Astrocyte (in vitro differentiated cells and primary cell): ENCODE measurements at regions not wholly inside any gene's neighbourhood (a gene's known extent, or its start where the extent isn't known, plus 50 kb on each side); places are given as distances from the start of the nearest gene placed in this dataset.
A peak's percentile ranks its signal among the peaks of the same experiment; 100 is the strongest.

Source experiments
- DNase-seq: peaks from one replicate; pipeline ENCODE4 v3.0.0-alpha.2; 2010; ENCODE audit warnings: low read depth
- FAIRE-seq: peaks from 2 replicates; lab custom pipeline; 2011; peaks lifted over from hg19 to GRCh38; lab: Jason Lieb, UNC
- H2AFZ ChIP-seq: 2 replicates; pipeline ENCODE4 v1.6.0; 2012; ENCODE audit warnings: low read depth, low read length, inconsistent platforms
- H3K27ac ChIP-seq: 2 replicates; pipeline ENCODE4 v1.5.1; 2011; ENCODE audit warnings: low read depth, low read length, inconsistent platforms
- H3K27me3 ChIP-seq: 2 replicates; pipeline ENCODE4 v1.6.0; 2011; ENCODE audit warnings: low read length, inconsistent platforms; ENCODE audit not compliant: insufficient read depth
- H3K36me3 ChIP-seq: 2 replicates; pipeline ENCODE4 v1.5.1; 2011; ENCODE audit warnings: low read length, inconsistent platforms; ENCODE audit not compliant: insufficient read depth
- H3K4me1 ChIP-seq: 2 replicates; pipeline ENCODE4 v1.5.1; 2011; ENCODE audit warnings: low read length, inconsistent platforms; ENCODE audit not compliant: insufficient read depth
- H3K4me2 ChIP-seq: 2 replicates; pipeline ENCODE4 v1.6.0; 2012; ENCODE audit warnings: low read length, inconsistent platforms
- H3K4me3 ChIP-seq: 2 replicates; pipeline ENCODE4 v1.5.1; 2011; ENCODE audit warnings: low read depth, mild to moderate bottlenecking, low read length, inconsistent platforms; ENCODE audit not compliant: insufficient read depth
- H3K79me2 ChIP-seq: 2 replicates; pipeline ENCODE4 v1.6.0; 2012; ENCODE audit warnings: mild to moderate bottlenecking, low read length, inconsistent platforms; ENCODE audit not compliant: insufficient read depth
- H3K9ac ChIP-seq: 2 replicates; pipeline ENCODE4 v1.6.0; 2012; ENCODE audit warnings: mild to moderate bottlenecking, low read length, inconsistent platforms
- H3K9me3 ChIP-seq: 2 replicates; pipeline ENCODE4 v1.5.1; 2012; ENCODE audit warnings: low read depth, mild to moderate bottlenecking, low read length, inconsistent platforms; ENCODE audit not compliant: insufficient read depth
- H4K20me1 ChIP-seq: 2 replicates; pipeline ENCODE4 v1.6.0; 2012; ENCODE audit warnings: low read length, inconsistent platforms; ENCODE audit not compliant: insufficient read depth
- H3K27ac Mint-ChIP-seq: one replicate; pipeline ENCODE4 v1.8.0; 2021; ENCODE audit warnings: mild to moderate bottlenecking, mixed read lengths; ENCODE audit not compliant: unreplicated experiment
- H3K27me3 Mint-ChIP-seq: one replicate; pipeline ENCODE4 v1.8.0; 2021; ENCODE audit warnings: low read depth, mixed read lengths; ENCODE audit not compliant: unreplicated experiment
- H3K36me3 Mint-ChIP-seq: one replicate; pipeline ENCODE4 v1.8.0; 2021; ENCODE audit warnings: low read depth, mixed read lengths; ENCODE audit not compliant: unreplicated experiment
- H3K4me1 Mint-ChIP-seq: one replicate; pipeline ENCODE4 v1.8.0; 2021; ENCODE audit warnings: low read depth, mixed read lengths; ENCODE audit not compliant: unreplicated experiment
- H3K4me3 Mint-ChIP-seq: one replicate; pipeline ENCODE4 v1.8.0; 2021; ENCODE audit warnings: mild to moderate bottlenecking, moderate library complexity, mixed read lengths; ENCODE audit not compliant: unreplicated experiment
- H3K9me3 Mint-ChIP-seq: one replicate; pipeline ENCODE4 v1.8.0; 2021; ENCODE audit warnings: mild to moderate bottlenecking, mixed read lengths; ENCODE audit not compliant: unreplicated experiment
- CTCF ChIP-seq: IDR thresholded peaks from 2 replicates; pipeline ENCODE4 v1.5.1; 2011; ENCODE audit warnings: low read depth, mild to moderate bottlenecking, inconsistent platforms, low read length, moderate library complexity; ENCODE audit not compliant: insufficient read depth
- EZH2 ChIP-seq: IDR thresholded peaks from 2 replicates; pipeline ENCODE4 v1.6.1; 2012; ENCODE audit warnings: mild to moderate bottlenecking, low read length, inconsistent platforms; ENCODE audit not compliant: insufficient read depth

DNA sequence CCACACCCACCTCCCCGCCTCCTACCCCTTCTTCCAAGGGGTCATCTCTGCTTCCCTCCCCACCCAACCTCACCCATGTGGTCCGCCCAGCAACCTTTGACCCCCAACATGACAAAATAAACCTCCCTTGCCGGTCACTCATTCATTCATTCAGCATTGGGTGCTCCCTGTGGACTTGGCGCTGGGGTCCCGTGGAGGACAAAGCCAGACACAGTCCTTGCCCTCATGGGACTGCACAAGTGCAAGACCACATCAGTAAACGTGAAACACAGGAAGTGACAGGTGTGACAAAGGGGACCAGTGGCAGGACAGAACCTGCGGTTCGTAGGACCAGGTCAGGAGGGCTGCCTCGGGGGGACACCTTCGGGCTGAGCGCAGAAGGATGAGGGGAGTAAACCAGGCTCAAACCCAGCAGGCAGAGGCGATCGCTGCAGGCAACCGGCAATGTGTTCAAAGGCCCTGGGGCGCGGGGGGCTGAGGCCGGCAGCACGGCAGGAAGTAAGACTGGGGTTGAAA, 185.4 kb downstream of the SEC14L1 start:
- Histone ChIP-seq H2AFZ (no peak overlapping the region), H3K79me2 (peaks cover 73% of the 10 kb centered on the region), H3K9me3 (no peaks in the 10 kb centered on the region), H4K20me1 (peaks cover 51% of the 10 kb centered on the region), H3K27ac (peak overlapping the region; percentile 98), H3K9ac (peak overlapping the region; percentile 81), H3K27me3 (no peaks in the 10 kb centered on the region), H3K4me2 (peak overlapping the region; percentile 68), H3K4me3 (no peak overlapping the region), H3K36me3 (no peaks in the 10 kb centered on the region), H3K4me1 (peaks cover 42% of the 10 kb centered on the region)
- DNase-seq = no peak
- Mint-ChIP-seq H3K4me3 (peak overlapping the region; percentile 14), H3K36me3 (no peaks in the 10 kb centered on the region), H3K9me3 (no peaks in the 10 kb centered on the region), H3K27me3 (peaks cover 11% of the 10 kb centered on the region), H3K27ac (peak overlapping the region; percentile 81), H3K4me1 (peaks cover 35% of the 10 kb centered on the region)
- no peak for FAIRE-seq
- TF ChIP-seq CTCF (no peak), EZH2 (no peak)

GRCh38 chr17:77326636-77327035, 185.9 kb downstream of the SEC14L1 start:
- Histone ChIP-seq H2AFZ (no peak overlapping the region), H3K27ac (no peak overlapping the region), H3K36me3 (no peaks in the 10 kb centered on the region), H3K9me3 (no peaks in the 10 kb centered on the region), H4K20me1 (peaks cover 51% of the 10 kb centered on the region), H3K9ac (no peak overlapping the region), H3K4me1 (peaks cover 45% of the 10 kb centered on the region), H3K27me3 (no peaks in the 10 kb centered on the region), H3K79me2 (peaks cover 73% of the 10 kb centered on the region), H3K4me3 (no peak overlapping the region), H3K4me2 (no peak overlapping the region)
- H3K4me3 Mint-ChIP-seq = no peak overlapping the region
- H3K4me1 Mint-ChIP-seq = peaks cover 38% of the 10 kb centered on the region
- peaks cover 11% of the 10 kb centered on the region for H3K27me3 Mint-ChIP-seq
- no peaks in the 10 kb centered on the region for H3K36me3 Mint-ChIP-seq
- no peak overlapping the region for H3K27ac Mint-ChIP-seq
- no peak for FAIRE-seq
- DNase-seq = no peak
- no peaks in the 10 kb centered on the region for H3K9me3 Mint-ChIP-seq
- TF ChIP-seq EZH2 (no peak), CTCF (no peak)

- no peak for FAIRE-seq
- Mint-ChIP-seq H3K27ac (no peak overlapping the region), H3K4me1 (peaks cover 35% of the 10 kb centered on the region), H3K4me3 (no peak overlapping the region), H3K9me3 (no peaks in the 10 kb centered on the region), H3K27me3 (peaks cover 11% of the 10 kb centered on the region), H3K36me3 (no peaks in the 10 kb centered on the region)
- Histone ChIP-seq H3K9me3 (no peaks in the 10 kb centered on the region), H3K79me2 (peaks cover 72% of the 10 kb centered on the region), H2AFZ (no peak overlapping the region), H3K27me3 (no peaks in the 10 kb centered on the region), H3K9ac (no peak overlapping the region), H3K36me3 (no peaks in the 10 kb centered on the region), H3K4me3 (no peak overlapping the region), H4K20me1 (peaks cover 51% of the 10 kb centered on the region), H3K27ac (no peak overlapping the region), H3K4me2 (no peak overlapping the region), H3K4me1 (peaks cover 45% of the 10 kb centered on the region)
- no peak for DNase-seq
- TF ChIP-seq CTCF (no peak), EZH2 (no peak)
Measured at GRCh38 chr17:77327181-77327565, 186.4 kb downstream of the SEC14L1 start.
